ENCODE measurements at regions not wholly inside any gene's neighbourhood (a gene's known extent, or its start where the extent isn't known, plus 50 kb on each side); places are given as distances from the start of the nearest gene placed in this dataset.

DNA sequence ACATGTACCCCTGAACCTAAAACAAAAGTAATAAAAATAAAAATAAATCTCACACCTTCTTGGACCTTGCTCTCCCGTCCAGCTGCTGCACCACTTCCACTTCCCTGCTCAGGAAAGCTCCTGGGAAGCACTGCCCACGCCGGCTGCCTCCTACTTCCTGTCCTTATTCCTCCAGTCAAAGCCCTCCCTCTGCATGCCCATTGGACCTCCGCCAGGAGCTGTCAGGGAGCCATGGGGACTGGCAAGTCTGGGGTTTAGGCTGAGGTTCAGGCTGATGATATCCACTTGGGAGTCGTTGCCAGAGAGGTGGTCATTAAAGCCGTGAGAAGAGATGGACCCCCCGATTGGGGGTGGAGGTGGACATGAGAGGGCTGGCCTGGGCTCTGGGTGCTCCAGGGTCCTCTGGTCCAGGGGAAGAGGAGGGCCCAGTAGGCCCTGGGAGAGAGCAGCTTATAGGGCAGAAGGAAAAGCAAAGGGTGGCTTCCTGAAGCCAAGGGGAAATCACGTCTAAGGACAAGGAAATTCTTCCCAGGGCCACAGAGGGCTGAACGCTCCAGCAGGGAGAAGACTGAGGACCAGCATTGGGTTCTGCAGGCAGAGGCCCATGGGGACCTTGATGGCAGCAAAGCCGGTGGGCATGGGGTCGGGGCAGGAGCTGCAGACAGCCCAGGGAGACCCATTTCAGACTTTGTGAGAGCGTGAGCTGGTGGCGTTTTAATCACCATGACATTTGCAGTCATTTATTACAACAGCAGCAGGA, 78.7 kb downstream of the FZD10 start (continued):
- TF ChIP-seq, protein P1, sequence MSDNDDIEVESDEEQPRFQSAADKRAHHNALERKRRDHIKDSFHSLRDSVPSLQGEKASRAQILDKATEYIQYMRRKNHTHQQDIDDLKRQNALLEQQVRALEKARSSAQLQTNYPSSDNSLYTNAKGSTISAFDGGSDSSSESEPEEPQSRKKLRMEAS (IDR thresholded peaks at IDR 0.05), result no peak
- TF ChIP-seq YY1 (IDR thresholded peaks at IDR 0.05; ENCODE audit: extremely low read depth, insufficient replicate concordance, low read depth, low read length) (no peak), EZH2phosphoT487 (IDR thresholded peaks at IDR 0.05; ENCODE audit: borderline replicate concordance) (no peak), ZFX (IDR thresholded peaks at IDR 0.05) (no peak), ZNF274 (IDR thresholded peaks at IDR 0.05; ENCODE audit: low read depth, low read length) (no peak), RAD21 (IDR thresholded peaks at IDR 0.05; ENCODE audit: low read depth) (no peak), JUND (IDR thresholded peaks at IDR 0.05) (no peak), SRF (IDR thresholded peaks at IDR 0.05; ENCODE audit: low read depth) (no peak), POLR2AphosphoS5 (IDR thresholded peaks at IDR 0.05; ENCODE audit: low read depth, low read length) (no peak), SP1 (IDR thresholded peaks at IDR 0.05; ENCODE audit: low read depth) (no peak)

GRCh38 chr12:130242506-130242905, 80.2 kb downstream of the FZD10 start:
- Histone ChIP-seq H3K4me1 (ENCODE audit: control insufficient read depth in 1 of 2, insufficient read depth in 2 of 2, low read length in 2 of 2) (no peaks in the 10 kb centered on the region), H3K9me2 (ENCODE audit: insufficient read depth) (no peaks in the 10 kb centered on the region), H3K27ac (ENCODE audit: low read depth, low read length) (no peak overlapping the region), H3K79me2 (ENCODE audit: insufficient read depth, low read length) (no peaks in the 10 kb centered on the region), H4K20me1 (ENCODE audit: insufficient read depth) (no peaks in the 10 kb centered on the region), H3K27me3 (ENCODE audit: insufficient read depth, low read length) (no peaks in the 10 kb centered on the region), H2AFZ (ENCODE audit: low read depth, low read length, poor library complexity, severe bottlenecking) (no peak overlapping the region), H3K9me3 (ENCODE audit: control insufficient read depth in 1 of 2, insufficient read depth in 1 of 2, low read depth in 1 of 2, low read length in 2 of 2) (no peaks in the 10 kb centered on the region; a peak in 2 of 4 replicates), H3K9ac (ENCODE audit: low read length) (no peak overlapping the region), H3K4me3 (replicated peaks in 1 of 2; ENCODE audit: low read depth in 1 of 2, low read length in 2 of 2) (no peak overlapping the region), H3K36me3 (ENCODE audit: control insufficient read depth in 1 of 2, insufficient read depth in 2 of 2, low read length in 2 of 2) (no peaks in the 10 kb centered on the region), H3K4me2 (ENCODE audit: low read length) (no peak overlapping the region)
- POLR2A ChIA-PET, result no interaction called here
- no peak for TF ChIP-seq SRF (IDR thresholded peaks at IDR 0.05; ENCODE audit: low read depth)
- TF ChIP-seq POLR2AphosphoS5 (IDR thresholded peaks at IDR 0.05; ENCODE audit: low read depth, low read length), result no peak
- no peak for TF ChIP-seq ZBTB33 (IDR thresholded peaks at IDR 0.05; ENCODE audit: extremely low read depth, insufficient replicate concordance, low read length)
- no peak for TF ChIP-seq YY1 (IDR thresholded peaks at IDR 0.05; ENCODE audit: extremely low read depth, insufficient replicate concordance, low read depth, low read length)
- no peak for TF ChIP-seq CTCF (IDR thresholded peaks at IDR 0.05 in 2 of 3, conservative IDR thresholded peaks at IDR 0.05 in 1 of 3; ENCODE audit: borderline replicate concordance in 1 of 3, insufficient read depth in 1 of 3, low read depth in 2 of 3, low read length in 2 of 3)
- TF ChIP-seq ZFX (IDR thresholded peaks at IDR 0.05), result no peak
- TF ChIP-seq RAD21 (IDR thresholded peaks at IDR 0.05; ENCODE audit: low read depth), result no peak
- TF ChIP-seq EZH2phosphoT487 (IDR thresholded peaks at IDR 0.05; ENCODE audit: borderline replicate concordance), result no peak
- no peak for TF ChIP-seq FOSL1 (IDR thresholded peaks at IDR 0.05; ENCODE audit: low read depth)
- no peak for TF ChIP-seq EGR1 (IDR thresholded peaks at IDR 0.05; ENCODE audit: low read depth)
- TF ChIP-seq EZH2 (IDR thresholded peaks at IDR 0.05), result no peak
- no peak for TF ChIP-seq SP1 (IDR thresholded peaks at IDR 0.05; ENCODE audit: low read depth)
- TF ChIP-seq CBX3 (IDR thresholded peaks at IDR 0.05; ENCODE audit: low read depth), result no peak
- intact Hi-C loops (cut with micrococcal nuclease), result no loop called here
- DNase-seq (ENCODE audit: low read depth, low spot score), result no peak
- no TSS peak for BruUV-seq (replicated peaks)
- RAD21 ChIA-PET (ENCODE audit: low non-redundant PET in 1 of 2, low total read pairs in 2 of 2, uncharacterized antibody in 2 of 2, unreplicated experiment in 2 of 2), result no interaction called here
- CTCF ChIA-PET, result no interaction called here
- ATAC-seq, result no peak

Data from HCT116 (cell line).